ENCODE measurements at regions not wholly inside any gene's neighbourhood (a gene's known extent, or its start where the extent isn't known, plus 50 kb on each side); places are given as distances from the start of the nearest gene placed in this dataset.
"Not testable (repeated sequence)": the region's sequence is repeated elsewhere in the genome, so short reads cannot be mapped to it uniquely, and the experiment has no call there.

DNA sequence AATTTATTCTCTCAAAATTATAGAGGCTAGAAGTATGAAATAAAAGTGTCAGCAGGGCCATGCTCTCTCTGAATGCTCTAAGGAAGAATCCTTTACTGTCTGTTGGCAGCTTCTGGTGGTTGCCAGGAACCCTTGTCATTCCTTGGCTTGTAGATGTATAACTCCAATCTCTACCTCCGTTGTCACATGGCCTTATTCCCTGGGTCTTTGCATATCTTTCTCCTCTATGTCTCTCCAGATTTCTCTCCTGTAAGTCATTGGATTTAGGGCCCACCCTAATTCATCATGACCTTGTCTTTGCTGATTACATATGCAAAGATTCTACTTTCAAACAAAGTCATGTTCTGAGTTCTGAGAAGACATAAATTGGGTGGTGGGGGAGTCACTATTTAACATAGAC is 127.0 kb upstream of the CHST9 start:
- Histone ChIP-seq H3K4me3 (no peak overlapping the region), H3K9ac (ENCODE audit: low read depth in 2 of 2, low read length in 2 of 2) (no peak overlapping the region), H3K36me3 (no peaks in the 10 kb centered on the region), H3K27ac (no peak overlapping the region), H3K27me3 (no peaks in the 10 kb centered on the region), H3K4me1 (no peaks in the 10 kb centered on the region), H3K9me3 (no peaks in the 10 kb centered on the region)
- TF ChIP-seq, protein P1, sequence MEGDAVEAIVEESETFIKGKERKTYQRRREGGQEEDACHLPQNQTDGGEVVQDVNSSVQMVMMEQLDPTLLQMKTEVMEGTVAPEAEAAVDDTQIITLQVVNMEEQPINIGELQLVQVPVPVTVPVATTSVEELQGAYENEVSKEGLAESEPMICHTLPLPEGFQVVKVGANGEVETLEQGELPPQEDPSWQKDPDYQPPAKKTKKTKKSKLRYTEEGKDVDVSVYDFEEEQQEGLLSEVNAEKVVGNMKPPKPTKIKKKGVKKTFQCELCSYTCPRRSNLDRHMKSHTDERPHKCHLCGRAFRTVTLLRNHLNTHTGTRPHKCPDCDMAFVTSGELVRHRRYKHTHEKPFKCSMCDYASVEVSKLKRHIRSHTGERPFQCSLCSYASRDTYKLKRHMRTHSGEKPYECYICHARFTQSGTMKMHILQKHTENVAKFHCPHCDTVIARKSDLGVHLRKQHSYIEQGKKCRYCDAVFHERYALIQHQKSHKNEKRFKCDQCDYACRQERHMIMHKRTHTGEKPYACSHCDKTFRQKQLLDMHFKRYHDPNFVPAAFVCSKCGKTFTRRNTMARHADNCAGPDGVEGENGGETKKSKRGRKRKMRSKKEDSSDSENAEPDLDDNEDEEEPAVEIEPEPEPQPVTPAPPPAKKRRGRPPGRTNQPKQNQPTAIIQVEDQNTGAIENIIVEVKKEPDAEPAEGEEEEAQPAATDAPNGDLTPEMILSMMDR (IDR thresholded peaks at IDR 0.05): no peak
- intact Hi-C loops (cut with DNase I): no loop called here
- no peak for DNase-seq

DNA sequence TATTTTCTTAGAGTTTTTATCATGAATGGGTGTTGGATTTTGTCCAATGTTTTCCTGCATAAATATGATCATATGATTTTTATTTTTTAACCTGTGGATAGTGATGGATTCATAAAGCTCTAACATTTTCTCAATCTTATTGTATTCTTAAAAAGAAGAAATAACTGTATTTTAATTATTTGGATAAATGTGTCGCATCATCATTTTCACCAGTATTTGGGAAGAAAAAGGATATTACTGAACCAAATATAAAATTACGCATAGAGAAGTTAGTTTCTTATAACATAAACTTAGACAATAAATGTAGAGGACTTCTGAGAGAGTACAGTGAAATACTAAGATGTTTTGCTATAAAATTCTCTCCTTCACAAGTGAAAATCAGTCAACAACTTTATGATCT is 126.0 kb upstream of the CHST9 start:
- H3K9ac ChIP-seq (ENCODE audit: low read depth in 2 of 2, low read length in 2 of 2): no peak overlapping the region
- intact Hi-C loops (cut with DNase I): no loop called here
- no peaks in the 10 kb centered on the region for H3K4me1 ChIP-seq
- DNase-seq: no peak
- no peak overlapping the region for H3K27ac ChIP-seq
- TF ChIP-seq, protein P1 (IDR thresholded peaks at IDR 0.05): no peak
- no peaks in the 10 kb centered on the region for H3K9me3 ChIP-seq
- no peaks in the 10 kb centered on the region for H3K27me3 ChIP-seq
- H3K4me3 ChIP-seq: no peak overlapping the region
- no peaks in the 10 kb centered on the region for H3K36me3 ChIP-seq

DNA sequence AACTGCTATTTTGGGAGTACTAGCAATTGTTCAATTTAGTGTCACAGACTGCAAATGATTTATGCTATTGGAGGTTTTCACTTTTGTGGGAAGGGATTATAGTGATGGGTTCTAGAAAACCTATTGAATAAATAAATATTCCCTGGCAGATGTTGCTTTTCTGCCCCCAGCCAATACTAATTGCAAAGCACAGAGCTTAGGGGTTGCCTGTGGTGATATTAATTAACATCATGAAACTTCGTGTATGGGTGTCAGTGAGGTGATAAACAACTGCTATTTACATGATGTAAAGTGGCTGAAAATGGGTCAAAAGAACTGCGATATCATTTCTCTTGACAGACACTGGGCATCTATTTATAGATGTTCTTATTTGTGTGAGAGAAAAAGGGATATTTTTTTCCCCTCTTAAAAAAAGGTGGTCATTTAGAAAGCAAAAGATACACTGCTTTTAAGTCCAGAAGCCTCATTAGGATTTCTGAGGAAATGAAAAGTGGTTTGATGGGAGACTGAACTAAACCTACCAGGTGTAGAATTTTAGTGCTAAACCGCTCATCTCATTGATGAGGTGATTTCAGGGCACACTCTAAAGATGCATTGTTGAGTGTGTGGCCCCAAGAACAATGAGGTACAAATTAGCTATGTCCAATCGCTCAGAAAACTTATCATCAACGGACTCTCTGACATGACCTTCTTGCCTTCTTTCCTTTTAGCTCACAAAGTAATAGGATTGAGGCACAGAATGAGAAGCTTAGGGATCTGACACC is 116.7 kb upstream of the CHST9 start:
- H3K4me1 ChIP-seq: no peaks in the 10 kb centered on the region
- H3K36me3 ChIP-seq: no peaks in the 10 kb centered on the region
- DNase-seq: no peak
- H3K27ac ChIP-seq: no peak overlapping the region
- intact Hi-C loops (cut with DNase I): no loop called here
- TF ChIP-seq, protein P1 (IDR thresholded peaks at IDR 0.05): no peak
- no peaks in the 10 kb centered on the region for H3K27me3 ChIP-seq
- H3K9ac ChIP-seq (ENCODE audit: low read depth in 2 of 2, low read length in 2 of 2): no peak overlapping the region
- H3K4me3 ChIP-seq: no peak overlapping the region
- H3K9me3 ChIP-seq: no peaks in the 10 kb centered on the region

DNA sequence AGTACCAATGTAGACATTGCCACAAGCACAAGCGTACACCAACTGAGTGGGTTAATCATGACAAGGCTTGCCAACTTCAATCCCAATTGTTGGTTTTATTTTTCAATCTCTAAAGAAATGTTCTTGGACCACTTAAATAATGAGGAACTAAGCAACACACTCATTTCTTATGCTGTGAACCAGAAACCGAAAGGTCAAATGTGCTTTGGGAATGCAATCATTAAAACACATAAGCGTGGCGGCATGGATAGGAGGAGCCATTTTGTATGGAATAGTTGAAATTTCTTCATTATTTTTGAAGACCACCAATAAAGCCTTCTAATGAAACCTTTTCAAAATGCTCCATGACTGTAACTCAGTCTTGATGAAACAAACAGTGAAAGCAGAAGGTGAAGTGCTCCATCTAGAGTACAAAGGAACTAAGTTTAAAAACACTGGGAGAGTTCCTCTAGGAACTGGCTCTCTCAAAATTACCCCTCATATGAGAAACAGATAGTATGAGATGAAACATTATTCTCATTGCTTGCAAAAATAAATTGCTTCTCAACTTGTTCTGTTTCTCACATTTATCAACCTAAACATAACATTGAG is 113.2 kb upstream of the CHST9 start:
- Histone ChIP-seq H3K9me3 (no peaks in the 10 kb centered on the region), H3K27me3 (no peaks in the 10 kb centered on the region), H3K27ac (no peak overlapping the region), H3K9ac (ENCODE audit: low read depth in 2 of 2, low read length in 2 of 2) (no peak overlapping the region), H3K4me3 (no peak overlapping the region), H3K36me3 (no peaks in the 10 kb centered on the region), H3K4me1 (no peaks in the 10 kb centered on the region)
- TF ChIP-seq, protein P1 (IDR thresholded peaks at IDR 0.05): no peak
- intact Hi-C loops (cut with DNase I): no loop called here
- DNase-seq: no peak

DNA sequence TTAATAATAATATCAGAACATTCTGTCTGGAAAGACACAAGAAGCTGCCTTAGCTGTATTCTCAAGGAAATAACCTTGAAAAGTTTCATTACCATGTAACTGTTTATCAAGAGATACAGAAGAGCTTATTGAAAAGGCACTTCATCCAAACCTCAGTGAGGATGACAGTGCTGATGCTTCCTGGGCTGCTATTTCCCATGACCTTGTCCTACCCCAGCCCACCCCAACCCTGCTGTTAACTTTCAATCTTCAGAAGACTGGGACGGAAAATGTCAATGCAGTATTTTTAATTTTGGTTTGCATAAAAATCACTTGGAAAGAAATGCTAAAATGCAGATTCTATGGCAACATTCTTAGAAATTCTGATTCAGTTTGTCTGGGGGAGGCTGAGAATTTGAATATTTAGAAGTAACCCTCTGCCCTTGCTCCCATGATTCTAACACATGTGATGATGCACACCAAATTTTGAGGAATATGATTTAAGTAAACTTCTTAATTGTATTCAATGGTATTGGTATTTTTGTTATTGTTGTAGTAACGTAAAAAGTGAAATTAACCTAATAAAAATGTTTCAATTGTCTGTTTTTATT is 101.0 kb upstream of the CHST9 start:
- intact Hi-C loops (cut with DNase I); H3K27ac ChIP-seq; DNase-seq; H3K36me3 ChIP-seq; H3K9me3 ChIP-seq; H3K27me3 ChIP-seq; H3K4me3 ChIP-seq; H3K9ac ChIP-seq (ENCODE audit: low read depth in 2 of 2, low read length in 2 of 2); H3K4me1 ChIP-seq: not testable (repeated sequence)

DNA sequence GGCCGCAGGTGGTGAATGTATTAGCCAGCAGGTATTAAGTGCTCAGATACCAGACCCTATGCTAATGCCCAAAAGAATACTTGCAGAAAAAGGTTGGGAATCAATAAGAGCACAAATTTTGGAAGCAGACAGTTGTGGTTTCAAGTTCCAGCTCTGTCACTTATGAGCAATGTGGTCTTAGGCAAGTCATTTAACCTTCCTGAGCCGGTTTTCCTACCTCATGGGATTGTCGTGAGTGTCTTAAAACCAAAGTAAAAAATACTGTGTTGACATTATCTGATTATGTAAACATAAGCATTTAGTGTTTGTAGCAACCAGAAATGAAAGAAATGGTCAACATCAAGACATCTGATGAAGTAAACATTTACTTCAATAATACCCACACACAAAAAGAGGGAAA is 93.0 kb upstream of the CHST9 start:
- DNase-seq: no peak
- no peak overlapping the region for H3K27ac ChIP-seq
- H3K4me3 ChIP-seq: no peak overlapping the region
- intact Hi-C loops (cut with DNase I): no loop called here
- H3K27me3 ChIP-seq: no peaks in the 10 kb centered on the region
- no peak overlapping the region for H3K9ac ChIP-seq (ENCODE audit: low read depth in 2 of 2, low read length in 2 of 2)
- no peaks in the 10 kb centered on the region for H3K4me1 ChIP-seq
- TF ChIP-seq, protein P1 (IDR thresholded peaks at IDR 0.05): no peak
- no peaks in the 10 kb centered on the region for H3K9me3 ChIP-seq
- H3K36me3 ChIP-seq: no peaks in the 10 kb centered on the region
